ENCODE measurements at regions not wholly inside any gene's neighbourhood (a gene's known extent, or its start where the extent isn't known, plus 50 kb on each side); places are given as distances from the start of the nearest gene placed in this dataset.

DNA sequence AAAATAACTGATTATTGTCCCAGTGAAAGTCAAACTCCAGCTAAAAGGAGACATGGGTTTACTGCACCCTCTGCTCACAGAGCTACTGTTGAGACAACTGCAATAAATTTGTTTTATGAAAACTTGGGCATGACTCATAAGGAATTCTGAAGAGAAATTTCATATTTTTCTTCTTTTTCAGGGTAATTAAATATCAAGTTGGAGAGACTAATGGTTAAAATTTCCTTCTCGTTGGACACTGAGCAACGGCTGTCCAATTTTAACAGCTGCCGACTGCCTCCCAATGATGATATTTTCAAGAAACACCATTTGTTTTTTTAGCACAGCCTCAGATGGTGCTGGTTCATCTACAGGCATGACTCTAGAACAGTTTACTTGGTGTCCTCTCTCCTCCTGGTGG is 259.2 kb upstream of the RGMB start:
- DNase-seq (ENCODE audit: insufficient read length, low spot score) (no peak), FAIRE-seq (no peak)
- TF ChIP-seq PAX5 (IDR thresholded peaks at IDR 0.05; ENCODE audit: insufficient read depth, low read length, severe bottlenecking) = no peak
- no peak for TF ChIP-seq POU2F2 (IDR thresholded peaks at IDR 0.05; ENCODE audit: low read depth, low read length)
- no peak for TF ChIP-seq SPI1 (IDR thresholded peaks at IDR 0.05; ENCODE audit: low read depth, low read length)
- TF ChIP-seq POLR2A (IDR thresholded peaks at IDR 0.05; ENCODE audit: low read depth, low read length) = no peak
- no peak for TF ChIP-seq TAF1 (IDR thresholded peaks at IDR 0.05; ENCODE audit: low read depth, low read length)
- TF ChIP-seq POLR2AphosphoS5 (IDR thresholded peaks at IDR 0.05; ENCODE audit: low read depth, low read length) = no peak

DNA sequence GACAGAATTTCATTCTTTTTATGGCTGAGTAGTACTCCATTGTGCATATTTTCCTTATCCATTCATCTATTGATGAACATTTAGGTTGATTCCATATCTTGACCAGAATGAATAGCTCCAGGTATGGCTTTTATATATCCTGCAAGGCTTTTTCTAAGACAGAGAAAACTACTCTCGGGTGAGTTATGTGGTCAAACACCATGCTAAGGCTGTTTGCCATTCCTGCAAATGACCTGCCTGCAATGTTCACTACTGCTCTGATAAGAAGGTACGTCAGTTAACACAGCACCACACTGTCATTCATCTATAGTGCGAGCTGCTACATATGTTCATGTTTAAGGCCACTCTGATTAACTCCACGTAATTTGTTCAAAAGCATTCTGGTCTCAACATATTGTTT is 256.8 kb upstream of the RGMB start:
- TF ChIP-seq POLR2AphosphoS5 (IDR thresholded peaks at IDR 0.05; ENCODE audit: low read depth, low read length) (no peak), POLR2A (IDR thresholded peaks at IDR 0.05; ENCODE audit: low read depth, low read length) (no peak), PAX5 (IDR thresholded peaks at IDR 0.05; ENCODE audit: insufficient read depth, low read length, severe bottlenecking) (no peak), TAF1 (IDR thresholded peaks at IDR 0.05; ENCODE audit: low read depth, low read length) (no peak), POU2F2 (IDR thresholded peaks at IDR 0.05; ENCODE audit: low read depth, low read length) (no peak), SPI1 (IDR thresholded peaks at IDR 0.05; ENCODE audit: low read depth, low read length) (no peak)
- no peak for DNase-seq (ENCODE audit: insufficient read length, low spot score)
- no peak for FAIRE-seq

DNA sequence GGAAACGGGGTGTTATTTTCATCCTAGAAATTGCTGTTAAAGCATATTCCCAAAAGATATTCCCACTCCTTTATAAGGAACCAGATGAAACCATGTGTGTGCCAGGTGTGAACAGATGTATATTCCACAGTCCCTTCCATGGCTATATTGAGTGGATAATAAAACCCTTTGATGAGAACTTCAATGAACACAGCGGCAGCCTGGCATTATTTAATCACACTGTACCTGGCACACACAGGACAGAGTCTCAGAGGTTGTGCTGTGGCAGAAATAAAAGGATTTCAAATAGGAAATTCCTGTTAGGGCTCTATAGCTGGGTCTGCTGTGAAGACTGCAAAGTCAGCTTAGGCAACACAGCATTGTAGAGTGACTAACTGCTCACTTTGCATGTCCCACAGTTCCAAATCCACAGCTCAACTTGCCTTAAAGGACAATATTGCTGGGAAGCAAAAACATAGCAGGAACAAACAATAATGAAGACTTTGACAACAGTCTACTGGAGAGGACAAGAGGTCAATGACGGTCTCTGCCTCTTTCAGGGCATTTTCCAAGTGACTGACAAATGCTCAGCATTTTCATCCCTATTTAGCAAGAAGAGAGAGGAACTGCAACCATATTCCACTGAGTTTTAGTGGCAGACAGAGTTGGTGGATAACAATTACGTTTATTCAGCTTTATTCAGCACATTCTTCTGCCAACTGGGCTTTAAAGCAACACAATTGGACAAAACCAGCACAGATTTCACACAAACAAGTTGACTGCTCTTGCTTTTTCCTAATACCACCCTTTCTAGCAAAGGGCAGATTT is 255.7 kb upstream of the RGMB start:
- TF ChIP-seq PAX5 (IDR thresholded peaks at IDR 0.05; ENCODE audit: insufficient read depth, low read length, severe bottlenecking) (no peak), SPI1 (IDR thresholded peaks at IDR 0.05; ENCODE audit: low read depth, low read length) (no peak), TAF1 (IDR thresholded peaks at IDR 0.05; ENCODE audit: low read depth, low read length) (no peak), POLR2A (IDR thresholded peaks at IDR 0.05; ENCODE audit: low read depth, low read length) (no peak), POU2F2 (IDR thresholded peaks at IDR 0.05; ENCODE audit: low read depth, low read length) (no peak), POLR2AphosphoS5 (IDR thresholded peaks at IDR 0.05; ENCODE audit: low read depth, low read length) (no peak)
- FAIRE-seq = no peak
- no peak for DNase-seq (ENCODE audit: insufficient read length, low spot score)

DNA sequence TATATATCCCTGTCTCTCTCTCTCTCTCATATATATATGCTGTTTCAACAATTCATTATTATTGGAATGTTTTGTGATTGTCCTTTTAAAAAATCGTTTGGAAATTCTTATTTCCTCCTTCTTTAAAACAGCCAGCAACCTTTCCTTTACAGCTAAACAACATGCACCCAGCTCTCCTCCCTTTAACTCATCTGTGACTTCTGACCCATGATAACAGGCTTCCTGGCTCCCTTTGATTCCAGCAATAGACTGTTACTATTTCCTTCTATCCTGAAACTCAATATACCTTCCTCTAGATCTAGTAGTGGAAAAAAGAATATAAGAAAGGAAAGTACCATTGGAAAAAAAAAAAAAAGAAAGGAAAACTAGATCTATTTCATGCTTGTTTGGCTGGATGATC is 254.7 kb upstream of the RGMB start:
- DNase-seq (ENCODE audit: insufficient read length, low spot score) (no peak), FAIRE-seq (no peak)
- TF ChIP-seq PAX5 (IDR thresholded peaks at IDR 0.05; ENCODE audit: insufficient read depth, low read length, severe bottlenecking) (no peak), POLR2AphosphoS5 (IDR thresholded peaks at IDR 0.05; ENCODE audit: low read depth, low read length) (no peak), TAF1 (IDR thresholded peaks at IDR 0.05; ENCODE audit: low read depth, low read length) (no peak), SPI1 (IDR thresholded peaks at IDR 0.05; ENCODE audit: low read depth, low read length) (no peak), POLR2A (IDR thresholded peaks at IDR 0.05; ENCODE audit: low read depth, low read length) (no peak), POU2F2 (IDR thresholded peaks at IDR 0.05; ENCODE audit: low read depth, low read length) (no peak)

DNA sequence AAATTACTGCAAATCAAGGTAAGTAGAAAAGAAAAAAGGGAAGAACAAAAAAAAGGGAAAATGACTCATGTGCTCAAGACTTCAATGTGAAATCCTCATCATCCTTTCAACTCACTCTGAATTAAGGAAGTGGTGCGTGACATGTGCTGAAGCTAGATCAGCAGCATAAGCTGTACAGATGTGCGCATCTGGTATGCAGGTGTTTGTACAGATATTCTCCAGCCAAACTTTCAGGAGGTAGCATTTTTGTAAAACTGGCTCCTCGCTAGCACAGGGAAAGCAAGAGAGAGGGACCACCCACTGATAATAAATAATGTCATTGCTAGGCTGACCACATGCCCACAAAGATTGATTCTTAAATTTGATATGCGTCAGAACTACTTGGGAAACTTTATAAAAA is 253.9 kb upstream of the RGMB start:
- no peak for FAIRE-seq
- no peak for TF ChIP-seq PAX5 (IDR thresholded peaks at IDR 0.05; ENCODE audit: insufficient read depth, low read length, severe bottlenecking)
- no peak for TF ChIP-seq SPI1 (IDR thresholded peaks at IDR 0.05; ENCODE audit: low read depth, low read length)
- no peak for TF ChIP-seq POLR2AphosphoS5 (IDR thresholded peaks at IDR 0.05; ENCODE audit: low read depth, low read length)
- no peak for TF ChIP-seq POLR2A (IDR thresholded peaks at IDR 0.05; ENCODE audit: low read depth, low read length)
- TF ChIP-seq TAF1 (IDR thresholded peaks at IDR 0.05; ENCODE audit: low read depth, low read length) = no peak
- TF ChIP-seq POU2F2 (IDR thresholded peaks at IDR 0.05; ENCODE audit: low read depth, low read length) = no peak

DNA sequence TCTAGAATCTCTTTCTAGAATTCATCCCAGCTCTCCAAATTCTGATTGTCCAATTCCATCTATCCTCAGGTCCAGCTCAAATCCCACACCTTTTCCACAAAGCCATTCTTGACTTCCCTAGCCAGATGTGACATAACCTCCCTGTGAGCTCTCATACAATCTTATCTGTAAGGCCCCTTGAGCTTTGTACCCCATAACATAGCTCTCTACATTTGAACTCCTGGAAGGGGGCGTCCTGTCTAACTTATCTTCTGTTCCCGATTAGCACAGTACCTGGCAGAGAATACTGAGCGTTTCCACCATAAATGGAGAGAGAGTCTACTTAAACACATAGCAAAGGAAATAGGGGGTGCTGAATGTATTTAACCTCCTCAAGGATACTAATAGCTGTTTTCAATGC is 251.6 kb upstream of the RGMB start:
- FAIRE-seq (no peak), DNase-seq (ENCODE audit: insufficient read length, low spot score) (no peak)
- TF ChIP-seq POU2F2 (IDR thresholded peaks at IDR 0.05; ENCODE audit: low read depth, low read length) = no peak
- no peak for TF ChIP-seq PAX5 (IDR thresholded peaks at IDR 0.05; ENCODE audit: insufficient read depth, low read length, severe bottlenecking)
- TF ChIP-seq POLR2A (IDR thresholded peaks at IDR 0.05; ENCODE audit: low read depth, low read length) = no peak
- TF ChIP-seq SPI1 (IDR thresholded peaks at IDR 0.05; ENCODE audit: low read depth, low read length) = no peak
- TF ChIP-seq POLR2AphosphoS5 (IDR thresholded peaks at IDR 0.05; ENCODE audit: low read depth, low read length) = no peak
- no peak for TF ChIP-seq TAF1 (IDR thresholded peaks at IDR 0.05; ENCODE audit: low read depth, low read length)

More for the DNA sequence above, 253.9 kb upstream of the RGMB start:
- DNase-seq (ENCODE audit: insufficient read length, low spot score) = no peak

DNA sequence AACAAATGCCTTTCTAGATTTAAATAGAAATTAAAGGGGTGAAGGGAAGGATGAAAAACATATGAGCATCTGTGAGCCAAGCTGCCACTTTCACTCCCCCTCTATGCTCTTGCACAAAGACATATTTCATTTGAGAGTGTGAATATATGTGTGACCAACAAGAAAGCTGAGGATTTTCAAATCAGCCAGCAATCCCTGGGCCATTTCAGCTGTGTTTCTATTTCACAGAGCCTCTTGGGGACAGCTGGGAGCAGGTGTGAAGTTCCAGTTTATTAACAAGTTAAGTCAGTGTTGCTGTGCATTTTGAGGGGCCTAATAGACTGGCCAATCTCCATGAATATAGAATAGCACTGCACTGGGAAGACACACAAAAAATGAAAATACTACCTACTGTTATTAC is 248.7 kb upstream of the RGMB start:
- DNase-seq (ENCODE audit: insufficient read length, low spot score) = no peak
- no peak for FAIRE-seq
- TF ChIP-seq SPI1 (IDR thresholded peaks at IDR 0.05; ENCODE audit: low read depth, low read length) = no peak
- TF ChIP-seq TAF1 (IDR thresholded peaks at IDR 0.05; ENCODE audit: low read depth, low read length) = no peak
- no peak for TF ChIP-seq POLR2AphosphoS5 (IDR thresholded peaks at IDR 0.05; ENCODE audit: low read depth, low read length)
- TF ChIP-seq PAX5 (IDR thresholded peaks at IDR 0.05; ENCODE audit: insufficient read depth, low read length, severe bottlenecking) = no peak
- no peak for TF ChIP-seq POU2F2 (IDR thresholded peaks at IDR 0.05; ENCODE audit: low read depth, low read length)
- TF ChIP-seq POLR2A (IDR thresholded peaks at IDR 0.05; ENCODE audit: low read depth, low read length) = no peak

DNA sequence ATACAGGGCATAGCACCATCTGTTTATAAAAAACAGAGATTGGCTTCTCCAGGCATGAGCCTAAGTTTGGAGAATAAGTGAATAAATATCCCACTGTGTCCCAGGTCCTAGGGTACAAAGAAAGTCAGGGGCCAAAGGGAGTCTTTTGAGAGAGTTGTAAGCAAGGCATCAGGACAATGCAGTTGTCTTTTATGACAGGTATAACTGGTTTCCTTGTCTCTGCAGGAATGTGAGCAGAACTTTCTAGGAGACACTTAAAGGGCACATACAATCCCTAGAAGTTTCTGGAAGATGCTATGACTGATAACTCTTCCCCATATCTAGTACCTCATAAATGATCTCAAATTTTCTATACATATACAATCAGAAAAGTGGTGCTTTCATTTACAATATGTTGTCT is 245.6 kb upstream of the RGMB start:
- FAIRE-seq (no peak), DNase-seq (ENCODE audit: insufficient read length, low spot score) (no peak)
- no peak for TF ChIP-seq POLR2A (IDR thresholded peaks at IDR 0.05; ENCODE audit: low read depth, low read length)
- no peak for TF ChIP-seq SPI1 (IDR thresholded peaks at IDR 0.05; ENCODE audit: low read depth, low read length)
- no peak for TF ChIP-seq TAF1 (IDR thresholded peaks at IDR 0.05; ENCODE audit: low read depth, low read length)
- no peak for TF ChIP-seq PAX5 (IDR thresholded peaks at IDR 0.05; ENCODE audit: insufficient read depth, low read length, severe bottlenecking)
- TF ChIP-seq POLR2AphosphoS5 (IDR thresholded peaks at IDR 0.05; ENCODE audit: low read depth, low read length) = no peak
- TF ChIP-seq POU2F2 (IDR thresholded peaks at IDR 0.05; ENCODE audit: low read depth, low read length) = no peak

DNA sequence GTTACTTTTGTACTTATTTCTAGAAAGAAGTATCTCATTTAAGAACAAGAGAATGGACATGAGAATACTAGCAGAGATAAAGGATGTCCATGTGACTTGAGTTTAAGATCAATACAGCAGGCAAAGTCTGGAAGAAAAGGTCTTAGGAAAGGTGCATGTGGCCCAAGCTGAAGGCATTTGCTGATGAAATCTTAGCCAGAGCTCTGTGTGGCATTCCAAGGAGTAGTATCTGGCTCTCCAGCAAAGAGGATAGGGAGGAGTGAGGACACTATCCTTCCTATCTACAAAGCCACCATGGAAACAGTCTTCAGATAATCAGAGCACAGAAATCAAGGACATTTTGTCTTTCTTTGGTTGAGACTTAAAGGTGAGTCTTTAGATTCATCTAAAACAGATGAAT is 244.1 kb upstream of the RGMB start:
- DNase-seq (ENCODE audit: insufficient read length, low spot score) = no peak
- no peak for TF ChIP-seq POLR2AphosphoS5 (IDR thresholded peaks at IDR 0.05; ENCODE audit: low read depth, low read length)
- TF ChIP-seq SPI1 (IDR thresholded peaks at IDR 0.05; ENCODE audit: low read depth, low read length) = no peak
- TF ChIP-seq POU2F2 (IDR thresholded peaks at IDR 0.05; ENCODE audit: low read depth, low read length) = no peak
- TF ChIP-seq TAF1 (IDR thresholded peaks at IDR 0.05; ENCODE audit: low read depth, low read length) = no peak
- no peak for TF ChIP-seq PAX5 (IDR thresholded peaks at IDR 0.05; ENCODE audit: insufficient read depth, low read length, severe bottlenecking)
- no peak for TF ChIP-seq POLR2A (IDR thresholded peaks at IDR 0.05; ENCODE audit: low read depth, low read length)
- FAIRE-seq = no peak
